Embryonic facial prominence (tissue), 1 donor: ENCODE measurements at regions not wholly inside any gene's neighbourhood (a gene's known extent, or its start where the extent isn't known, plus 50 kb on each side); places are given as distances from the start of the nearest gene placed in this dataset.

Source experiments
- DNase-seq: peaks from one replicate; pipeline ENCODE4 v3.0.0-alpha.2; 2016; ENCODE audit errors: extremely low spot score

DNA sequence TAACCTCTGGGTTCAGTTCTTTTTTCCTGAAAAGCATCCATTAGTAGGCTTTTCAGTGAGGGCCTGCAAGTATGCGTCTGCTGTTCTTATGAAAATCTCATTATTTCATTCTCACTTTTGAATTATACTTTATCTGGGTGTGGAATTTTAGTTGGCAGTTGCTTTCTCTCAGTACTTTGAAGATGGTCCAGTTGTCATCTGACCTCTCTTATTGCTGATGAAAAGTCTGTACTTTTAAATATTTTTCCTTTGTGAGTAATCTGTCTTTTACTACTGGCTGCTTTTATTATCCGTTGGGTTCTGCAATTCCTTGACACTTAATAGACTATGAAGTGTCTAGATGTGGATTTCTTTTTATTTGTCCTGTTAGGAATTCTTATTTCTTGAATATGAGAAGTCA, 307.8 kb downstream of the CYP26B1 start:
- DNase-seq = no peak

DNA sequence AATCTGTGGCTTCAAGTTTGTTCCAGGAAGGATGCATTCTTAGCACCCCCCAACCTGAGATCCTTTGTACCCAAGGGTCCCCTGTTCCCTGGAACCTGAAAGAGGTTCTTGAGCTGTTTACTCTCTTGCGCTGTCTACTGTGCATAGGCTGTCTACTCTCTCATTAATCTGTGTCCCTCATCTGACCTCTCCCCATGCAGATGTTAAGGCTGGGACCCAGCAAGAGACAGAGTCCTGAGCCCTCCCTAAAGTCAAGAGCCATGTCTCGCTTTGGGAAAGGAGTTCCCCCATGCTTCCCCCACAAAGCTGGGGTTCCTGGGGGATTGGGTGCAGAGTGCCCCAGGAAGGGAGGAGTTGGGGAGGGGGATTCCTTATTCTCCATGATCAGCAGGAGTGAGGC, 312.9 kb downstream of the CYP26B1 start:
- DNase-seq = no peak

DNA sequence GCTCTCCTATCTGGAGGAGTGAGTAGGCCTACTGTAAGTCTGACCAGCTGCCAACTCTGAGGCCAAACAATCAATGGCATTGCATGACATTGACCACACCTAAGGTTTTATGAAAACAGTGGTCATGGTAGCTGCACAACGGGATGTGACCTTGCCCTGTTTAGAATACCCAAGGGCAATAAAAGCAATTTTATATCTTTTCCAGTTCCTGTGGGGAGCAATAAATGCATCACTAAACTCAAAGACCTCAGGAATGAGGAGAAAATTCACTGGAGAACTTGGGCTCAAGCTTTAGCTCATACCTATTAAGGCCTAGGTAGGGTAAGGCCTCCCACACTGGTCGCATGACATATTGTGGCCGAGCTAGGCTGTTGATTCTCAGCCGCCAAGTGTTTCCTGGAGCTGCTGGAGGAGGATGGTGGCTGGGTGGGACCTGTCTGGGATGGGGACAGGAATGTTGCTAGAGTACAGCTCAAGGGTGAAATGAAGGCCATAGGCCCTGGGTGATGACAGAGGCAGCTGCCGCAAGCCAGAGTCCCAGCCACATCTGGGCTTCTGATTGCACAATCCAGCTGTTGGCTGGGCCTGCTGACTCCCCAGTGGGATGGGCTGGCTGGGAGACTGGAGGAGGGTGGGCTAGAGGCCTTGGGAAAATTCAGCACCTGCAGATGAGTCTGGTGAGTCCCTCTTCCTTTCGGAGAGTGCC, 313.7 kb downstream of the CYP26B1 start:
- no peak for DNase-seq

DNA sequence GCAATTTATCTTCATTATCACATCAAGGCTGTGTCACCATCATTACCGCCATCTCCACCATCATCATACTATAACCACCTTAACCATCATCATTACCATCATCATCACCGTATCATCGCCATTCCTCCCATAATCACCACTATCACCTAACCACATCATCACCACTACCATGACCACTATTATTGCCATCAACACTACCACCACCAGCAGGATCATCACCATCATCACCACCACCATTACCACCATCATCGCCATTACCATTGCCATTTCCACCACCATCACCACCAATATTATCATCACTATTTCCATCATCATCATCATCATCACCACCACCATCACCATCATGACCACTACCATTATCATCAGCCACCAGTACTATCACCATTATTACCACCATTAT, 314.4 kb downstream of the CYP26B1 start:
- DNase-seq = no peak

DNA sequence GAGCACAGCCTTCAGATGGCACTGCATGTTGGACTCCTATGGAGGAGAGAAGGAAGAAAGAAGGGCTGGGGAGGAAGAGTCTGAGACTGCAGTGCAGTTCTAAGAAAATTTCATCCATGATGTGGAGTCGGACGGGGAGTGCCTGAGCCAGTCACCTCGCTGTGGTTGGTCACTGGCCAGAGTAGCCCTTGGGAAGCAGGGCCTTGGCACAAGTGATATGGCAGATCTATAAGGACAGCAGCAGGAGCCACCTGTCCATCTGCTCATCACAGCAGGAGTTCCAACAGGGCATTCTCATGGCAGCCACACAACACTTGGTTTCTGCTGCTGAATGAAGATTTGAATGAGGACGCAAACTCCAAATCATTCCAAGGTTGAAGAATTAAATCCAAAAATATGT, 314.8 kb downstream of the CYP26B1 start:
- no peak for DNase-seq

DNA sequence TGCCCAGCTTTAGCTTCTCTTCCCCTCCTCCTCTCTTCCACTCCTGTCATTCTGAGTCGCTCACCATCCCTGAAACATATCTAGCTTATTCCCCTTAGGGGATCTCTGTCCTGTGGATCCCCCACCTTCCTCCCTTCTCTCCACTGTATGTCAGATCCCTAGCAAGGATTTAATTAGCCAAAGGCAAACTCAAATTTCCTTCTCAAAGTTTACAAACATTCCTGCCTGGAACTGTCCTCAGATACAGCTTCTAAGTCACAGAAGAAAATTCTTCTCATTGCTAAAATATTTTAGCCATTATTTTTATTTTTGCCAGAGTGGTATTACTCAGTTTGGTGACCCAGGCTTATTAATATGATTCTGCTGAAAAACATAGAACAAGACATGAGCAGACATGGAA, 315.3 kb downstream of the CYP26B1 start:
- no peak for DNase-seq

DNA sequence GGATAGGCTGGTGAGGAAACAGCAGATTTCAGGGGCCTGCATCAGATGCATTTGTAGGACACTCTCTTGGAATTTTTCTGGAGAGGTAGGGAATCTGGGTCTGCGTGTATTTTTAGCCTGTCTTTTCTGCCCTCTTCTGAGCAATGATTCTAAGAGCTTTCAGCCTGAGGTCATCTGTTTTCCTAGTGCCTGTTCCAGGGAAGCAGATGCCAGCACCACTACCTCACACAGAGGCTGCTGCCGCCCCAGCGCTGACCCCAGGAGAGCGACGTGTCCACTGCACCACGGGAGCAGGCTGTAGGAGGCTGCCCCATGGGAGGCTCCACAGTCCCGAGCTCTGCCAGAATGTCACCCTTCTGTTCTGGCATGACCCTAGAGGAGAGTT, 316.5 kb downstream of the CYP26B1 start:
- DNase-seq = peak; percentile 15

DNA sequence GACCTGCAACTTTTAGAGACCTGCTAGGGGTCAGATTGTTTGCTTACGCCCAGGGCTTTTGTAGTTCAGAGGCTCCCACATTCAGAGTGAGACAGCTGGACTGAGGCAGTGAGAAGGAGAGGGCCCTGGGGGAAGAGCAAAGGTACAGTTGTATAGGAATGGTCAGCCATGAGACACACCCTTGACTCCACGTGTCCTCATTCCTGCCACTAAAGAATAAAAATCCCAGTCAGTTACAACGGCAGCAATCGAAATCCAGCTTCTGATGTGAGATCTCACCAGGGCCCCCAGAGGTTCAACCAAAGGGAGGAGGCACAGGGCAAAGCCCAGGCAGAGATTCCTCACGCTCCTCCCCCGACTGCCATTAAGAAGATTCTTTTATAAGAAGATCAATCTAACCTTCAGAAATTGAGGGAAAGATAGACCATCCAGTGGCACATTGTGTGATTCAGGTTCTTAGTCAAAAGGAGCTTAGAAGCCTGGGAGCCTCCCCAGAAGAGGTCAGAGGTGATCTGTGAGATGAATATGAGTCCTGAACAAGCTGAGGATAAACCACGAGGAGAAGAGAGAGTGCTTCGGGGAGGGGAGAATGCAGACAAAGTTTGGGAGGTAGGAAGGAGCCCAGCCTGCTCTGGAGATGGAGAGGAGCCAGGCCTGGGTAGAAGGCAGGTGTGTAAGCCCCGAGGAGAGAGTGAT, 317.0 kb downstream of the CYP26B1 start:
- DNase-seq = no peak

DNA sequence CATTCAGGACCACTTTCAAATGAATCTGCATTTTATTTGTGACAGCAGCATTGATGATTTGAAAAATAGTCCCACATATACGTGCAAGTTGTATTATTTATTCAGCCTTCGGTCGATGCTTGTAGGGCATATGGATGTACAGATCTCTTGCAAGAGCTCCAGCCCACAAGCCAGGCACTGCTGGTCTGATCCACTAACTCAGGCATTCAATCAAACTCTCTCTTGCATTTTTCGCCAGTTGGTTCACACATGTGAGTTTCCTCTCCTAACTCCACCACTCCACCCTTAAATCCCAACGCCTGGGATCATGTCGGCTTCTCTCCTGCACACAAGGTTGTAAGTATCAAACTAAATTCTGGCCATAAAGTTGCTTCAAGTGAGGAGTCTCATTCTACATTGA, 318.7 kb downstream of the CYP26B1 start:
- no peak for DNase-seq

DNA sequence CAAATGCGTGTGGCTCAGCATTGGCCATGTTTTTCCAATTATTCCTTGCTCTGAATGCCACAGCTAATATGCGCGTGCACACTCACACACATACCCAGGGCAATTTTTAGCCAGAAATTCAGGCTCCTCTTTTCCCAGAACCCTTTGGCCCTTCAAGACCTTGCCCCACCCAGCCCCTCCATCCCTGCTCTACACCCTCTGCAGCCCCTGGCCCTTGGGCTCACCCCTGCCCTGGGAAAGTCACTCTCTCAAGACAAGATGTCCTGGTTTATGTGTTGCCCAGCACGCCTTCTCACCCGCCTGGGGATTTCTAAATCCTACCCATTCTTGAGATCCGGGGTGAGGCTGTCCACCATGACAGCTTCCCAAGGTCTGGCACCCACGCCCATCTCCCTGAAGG, 319.7 kb downstream of the CYP26B1 start:
- no peak for DNase-seq

DNA sequence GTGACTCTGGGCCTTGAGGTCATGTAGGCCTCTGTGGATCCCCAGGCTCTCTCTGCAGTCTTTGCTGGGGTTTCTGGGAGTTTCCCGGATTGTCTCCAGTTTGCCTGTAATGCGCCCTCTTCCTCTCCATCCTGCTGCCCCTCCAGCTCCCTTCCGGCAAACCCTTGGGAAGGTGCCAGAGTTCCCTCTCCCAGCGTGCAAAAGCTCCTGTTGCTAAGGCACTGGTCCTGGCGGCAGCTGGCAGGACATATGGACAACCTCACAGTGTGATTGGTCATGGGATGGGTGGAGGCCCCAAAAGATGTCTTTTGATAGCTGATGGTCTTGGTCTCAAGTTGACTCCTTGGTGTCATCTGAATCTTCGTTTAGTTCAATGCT, 320.1 kb downstream of the CYP26B1 start:
- no peak for DNase-seq

DNA sequence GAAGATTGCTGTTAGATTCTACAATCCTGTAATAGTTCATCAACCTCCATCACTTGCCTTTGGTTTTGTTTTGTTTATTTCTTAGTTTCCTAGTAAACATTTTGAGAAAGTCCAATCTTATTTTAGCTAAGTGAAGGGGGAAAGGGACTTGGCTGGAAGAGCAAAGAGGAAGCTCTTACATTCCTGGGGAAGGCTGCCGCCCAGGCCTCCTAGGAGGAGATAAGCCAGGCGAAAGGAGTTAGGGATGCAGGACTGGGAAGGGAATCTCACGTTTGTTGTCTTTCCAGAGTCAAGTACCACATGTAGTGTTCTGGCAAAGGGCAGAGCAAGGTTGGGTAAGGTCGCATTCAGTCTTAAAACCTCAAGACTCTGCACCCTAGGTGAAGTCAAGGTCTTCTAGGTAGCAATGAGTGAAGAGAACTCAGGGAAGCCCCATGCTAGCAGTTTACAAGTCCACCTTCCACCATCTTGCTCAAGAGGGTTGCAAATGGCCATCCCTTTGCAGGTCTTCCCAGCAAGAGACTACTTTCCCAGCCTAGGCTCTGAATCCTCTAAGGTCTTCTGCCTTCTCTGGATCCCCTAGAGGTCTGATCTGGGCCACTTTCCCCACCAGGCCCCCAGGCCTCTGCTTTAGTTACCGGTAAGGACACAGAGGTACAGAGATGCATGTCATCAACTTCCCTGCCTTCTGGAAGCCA, 320.7 kb downstream of the CYP26B1 start:
- no peak for DNase-seq

DNA sequence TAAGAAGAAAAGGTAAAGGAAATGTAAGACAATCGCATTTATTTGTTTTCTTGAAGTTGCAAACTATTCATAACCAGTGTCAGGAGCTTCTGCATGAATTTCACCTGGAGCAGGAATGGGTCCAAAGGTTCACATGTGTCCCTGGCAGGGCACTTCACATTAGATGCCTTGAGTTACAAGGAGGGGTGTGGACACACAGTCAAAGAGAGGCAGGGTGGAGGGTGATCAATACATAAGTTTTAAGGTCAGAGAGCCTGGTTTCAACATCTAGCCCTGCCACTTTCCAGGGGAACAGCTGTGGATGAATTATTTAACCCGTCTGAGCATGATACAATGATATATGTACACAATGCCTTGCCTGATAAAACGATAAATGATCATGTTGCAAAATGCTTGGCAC, 321.4 kb downstream of the CYP26B1 start:
- no peak for DNase-seq

DNA sequence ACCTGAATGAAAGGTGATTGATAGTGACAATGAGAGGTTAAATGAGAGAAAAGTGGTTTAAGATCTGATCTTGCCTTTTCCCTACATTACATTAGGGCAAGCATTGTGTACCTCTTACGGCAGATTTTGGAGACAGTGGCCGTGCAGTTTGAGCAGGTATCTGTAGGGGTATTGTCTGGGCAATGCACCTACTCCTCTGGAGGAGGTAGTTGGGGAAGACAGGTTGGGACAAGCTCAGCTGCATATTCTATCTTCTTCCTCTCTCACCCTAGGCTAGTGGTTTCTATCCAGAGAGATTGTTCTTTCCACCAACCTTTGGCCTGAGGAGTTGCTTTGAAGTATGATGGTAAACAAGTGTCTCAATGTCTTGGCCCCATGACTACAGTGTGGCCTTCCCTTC, 323.2 kb downstream of the CYP26B1 start:
- no peak for DNase-seq

DNA sequence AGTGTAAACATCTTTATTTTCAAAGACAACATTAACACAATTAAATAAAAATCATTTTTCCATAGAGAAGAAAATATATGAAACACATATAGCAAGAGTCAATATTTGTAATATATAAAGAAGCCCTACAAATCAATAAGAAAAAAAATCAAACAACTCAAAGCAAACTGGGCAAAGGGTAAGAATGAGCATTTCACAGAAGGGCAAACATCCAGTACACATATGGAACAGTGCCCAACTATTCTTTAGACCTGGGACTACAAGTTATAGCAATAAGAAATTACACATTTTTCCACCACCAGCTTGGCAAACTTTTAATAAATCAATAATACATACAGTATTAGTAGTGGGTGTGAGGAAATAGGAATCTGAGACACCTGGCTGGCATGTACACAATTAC, 324.1 kb downstream of the CYP26B1 start:
- DNase-seq = no peak

DNA sequence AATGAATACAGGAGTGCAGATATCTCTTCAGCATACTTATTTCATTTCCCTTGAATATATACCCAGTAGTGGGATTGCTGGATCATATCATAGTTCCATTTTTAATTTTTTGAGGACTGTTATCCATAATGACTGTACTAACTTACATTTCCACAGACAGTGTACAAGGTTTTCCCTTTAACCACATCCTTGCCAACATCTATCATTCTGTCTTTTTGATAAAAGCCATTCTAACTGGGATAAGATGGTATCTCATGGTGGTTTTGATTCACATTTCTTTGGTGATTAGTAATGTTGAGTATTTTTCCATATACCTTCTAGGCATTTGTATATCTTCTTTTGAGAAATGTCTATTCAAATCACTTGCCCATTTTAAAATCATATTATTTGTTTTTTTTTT, 325.2 kb downstream of the CYP26B1 start:
- no peak for DNase-seq

DNA sequence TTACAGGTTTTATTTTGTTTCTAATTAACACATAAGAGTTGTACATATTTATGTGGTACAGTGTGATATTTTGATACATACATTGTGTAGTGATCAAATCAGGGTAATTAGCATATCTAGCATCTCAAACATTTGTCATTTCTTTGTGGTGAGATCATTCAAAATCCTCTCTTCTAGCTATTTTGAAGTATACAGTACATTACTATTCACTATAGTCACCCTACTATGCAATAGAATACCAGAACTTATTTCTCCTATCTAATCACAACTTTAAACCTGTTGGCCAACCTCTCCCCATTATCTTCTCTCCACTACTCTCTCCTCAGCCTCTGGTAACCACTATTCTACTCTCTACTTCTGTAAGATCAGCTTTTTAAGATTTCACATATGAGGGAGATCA, 325.8 kb downstream of the CYP26B1 start:
- DNase-seq = no peak

DNA sequence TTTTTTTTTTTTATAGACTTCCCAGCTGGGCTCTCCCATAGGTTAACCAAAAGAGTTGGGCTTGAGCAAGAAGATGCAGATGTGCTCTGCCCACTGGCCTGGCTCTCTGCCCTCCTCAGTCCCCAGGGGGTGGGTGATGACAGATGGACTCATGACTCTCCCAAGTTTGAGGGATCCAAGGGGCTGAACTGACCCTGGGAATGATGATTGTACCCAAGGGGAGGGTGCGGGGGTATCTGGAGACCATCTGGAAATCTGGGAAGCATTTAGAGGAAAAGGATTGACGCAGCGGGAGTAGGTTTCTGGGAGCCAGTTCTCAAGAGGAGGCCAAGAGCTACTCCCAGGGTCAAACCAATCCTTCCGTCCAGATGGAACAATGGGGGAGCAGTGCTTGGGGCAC, 330.8 kb downstream of the CYP26B1 start:
- no peak for DNase-seq

DNA sequence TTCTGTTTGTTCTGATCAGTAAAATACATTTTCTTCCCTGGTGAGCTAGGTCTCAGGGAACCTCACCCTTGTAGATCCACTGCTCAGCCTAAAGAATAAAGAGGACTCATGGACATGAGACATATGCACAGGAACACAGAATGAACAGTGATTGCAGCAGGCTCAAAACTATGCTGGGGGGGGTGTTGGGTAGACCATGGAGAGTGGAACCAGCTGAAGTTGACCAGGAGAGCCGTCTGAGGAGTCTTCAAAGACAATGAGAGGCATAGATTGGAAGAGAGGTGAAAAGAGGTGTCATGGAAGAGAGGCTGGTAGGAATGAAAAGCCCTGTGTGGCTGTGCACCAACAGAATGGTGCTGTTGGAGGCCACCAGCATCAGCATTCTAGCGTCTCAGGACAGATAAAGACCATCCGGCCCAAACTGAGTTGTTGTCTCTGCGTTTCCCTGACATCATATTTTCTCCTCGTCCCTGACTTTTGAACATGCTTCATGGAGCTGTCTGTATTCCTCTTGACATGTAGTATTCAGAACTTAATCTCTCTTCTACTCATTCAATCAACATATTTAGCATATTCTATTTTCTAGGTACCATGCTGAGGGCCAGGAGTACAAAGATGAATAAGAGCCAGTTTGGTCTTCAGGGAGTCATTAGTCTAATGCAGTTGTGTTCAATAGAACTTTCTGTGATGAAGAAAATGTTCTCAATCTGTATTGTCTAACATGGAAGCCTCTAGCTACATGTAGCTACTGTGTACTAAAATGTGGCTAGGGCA, 331.8 kb downstream of the CYP26B1 start:
- no peak for DNase-seq

DNA sequence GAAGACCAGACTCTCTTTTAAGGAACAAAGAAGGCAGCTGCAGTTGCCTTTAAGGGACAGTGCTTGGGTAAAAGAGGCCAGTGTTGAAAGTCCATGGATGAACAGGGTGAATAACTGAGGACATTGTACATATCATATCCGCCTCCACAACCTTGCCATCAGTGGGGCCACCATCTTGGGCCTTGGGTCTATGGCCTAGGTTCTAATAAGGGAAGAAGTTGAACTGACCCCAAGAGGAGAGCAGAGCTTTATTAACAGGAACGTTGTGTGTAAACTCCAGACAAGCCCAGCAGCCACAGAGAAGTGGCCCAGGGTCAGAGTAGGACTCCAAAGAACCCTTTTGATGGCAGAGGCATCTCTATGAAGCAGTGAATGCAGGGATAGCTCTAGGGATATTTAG, 332.8 kb downstream of the CYP26B1 start:
- DNase-seq = no peak

DNA sequence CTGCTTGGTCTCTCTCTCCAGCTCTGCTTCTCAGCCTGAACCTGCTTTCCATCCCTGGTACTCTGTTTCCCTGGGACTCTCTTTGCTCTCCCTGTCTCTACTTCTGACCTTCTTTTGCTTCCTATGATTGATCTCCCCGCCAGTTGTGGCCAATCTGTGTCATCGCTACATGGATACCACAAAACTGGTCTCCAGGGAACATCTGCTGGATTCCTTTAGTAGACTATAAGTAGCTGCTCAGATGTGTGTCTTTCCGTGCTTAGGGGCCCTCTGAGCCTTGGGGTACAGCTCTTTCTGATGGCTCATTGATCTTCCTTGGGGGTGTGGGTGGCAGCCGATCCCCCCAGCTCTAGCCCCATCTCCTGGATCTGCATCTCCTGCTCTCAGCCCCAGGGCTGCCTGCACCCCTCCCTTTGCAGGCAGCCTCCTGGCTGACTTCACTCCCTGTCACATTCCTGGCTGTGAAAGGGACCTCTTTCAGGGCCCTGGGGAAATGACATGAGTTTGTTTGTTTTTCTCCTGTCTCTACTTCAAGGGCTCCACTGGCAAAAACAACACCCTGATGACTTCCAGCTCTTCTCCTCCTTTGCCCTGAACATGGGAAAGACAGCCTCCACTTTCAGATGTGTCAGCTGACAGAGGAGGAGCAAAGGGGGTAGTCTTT, 333.7 kb downstream of the CYP26B1 start:
- DNase-seq = no peak

DNA sequence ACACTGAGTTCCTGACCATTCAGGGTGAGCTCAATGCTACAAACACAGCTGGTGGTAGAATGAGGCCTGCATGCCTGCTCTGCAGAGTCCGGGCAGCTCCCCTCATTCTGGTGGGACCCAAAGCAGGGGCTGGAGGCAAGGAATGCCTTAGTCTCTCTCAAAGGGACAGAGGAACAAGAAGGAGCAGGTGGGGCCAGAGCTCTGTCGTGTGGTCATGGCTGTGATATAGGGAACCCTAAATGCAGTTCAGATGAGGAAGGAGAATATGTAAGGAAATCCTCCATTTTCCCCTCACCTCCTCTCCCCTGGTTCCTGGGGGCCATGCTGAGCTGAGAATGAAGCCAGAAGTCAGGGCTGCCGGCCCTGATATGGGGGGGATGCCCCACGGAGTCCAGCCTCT, 334.3 kb downstream of the CYP26B1 start:
- no peak for DNase-seq
